ENCODE measurements at regions not wholly inside any gene's neighbourhood (a gene's known extent, or its start where the extent isn't known, plus 50 kb on each side); places are given as distances from the start of the nearest gene placed in this dataset.

DNA sequence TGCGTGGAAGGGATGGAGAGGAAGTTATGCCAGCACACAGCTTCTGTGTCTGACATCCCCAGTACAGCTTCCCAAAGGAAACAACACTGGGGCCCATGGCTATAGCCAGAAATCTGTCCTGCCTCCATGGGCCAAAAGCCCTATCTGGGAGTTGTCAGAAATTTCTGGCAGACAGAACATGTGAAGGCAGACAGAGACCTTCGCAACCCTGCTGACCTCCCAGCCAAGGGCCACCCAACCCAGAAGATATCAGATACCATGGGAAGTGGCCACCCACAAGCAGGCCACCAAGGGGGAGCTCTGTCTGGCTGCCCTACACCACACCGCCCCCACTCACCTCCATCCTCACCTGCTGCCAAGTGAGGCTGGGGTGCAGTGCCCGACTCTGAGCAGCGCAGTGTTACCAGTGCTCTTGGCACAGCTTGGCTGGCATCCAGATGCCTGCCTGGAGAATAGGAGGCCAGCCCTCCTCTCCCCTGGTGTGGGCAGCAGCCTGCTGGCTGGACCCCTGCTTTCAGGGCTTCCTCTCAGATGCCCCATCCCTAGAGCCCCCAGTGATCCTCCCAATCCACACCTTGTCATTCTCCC lies 61.6 kb upstream of the NEURL1B start:
- Mint-ChIP-seq H3K36me3 (no peaks in the 10 kb centered on the region), H3K4me1 (no peaks in the 10 kb centered on the region), H3K4me3 (no peak overlapping the region), H3K9me3 (no peaks in the 10 kb centered on the region), H3K27ac (no peak overlapping the region), H3K27me3 (peaks cover 10 to 35% of the 10 kb centered on the region in 2 donors)
- ChIA-PET POLR2A (no interaction called here), CTCF (no interaction called here)
- no peak overlapping the region for H3K27ac ChIP-seq (ENCODE audit: low read depth, low read length)
- no peak overlapping the region for H3K4me3 ChIP-seq (ENCODE audit: low read length)
- H3K36me3 ChIP-seq (ENCODE audit: insufficient read depth, low read length): no peaks in the 10 kb centered on the region
- H3K4me1 ChIP-seq (ENCODE audit: insufficient read depth, low read length): no peaks in the 10 kb centered on the region
- H3K27me3 ChIP-seq (ENCODE audit: insufficient read depth, low read length, poor library complexity, severe bottlenecking): no peaks in the 10 kb centered on the region
- DNase-seq: no peak
- no peaks in the 10 kb centered on the region for H3K9me3 ChIP-seq (ENCODE audit: low read length)

DNA sequence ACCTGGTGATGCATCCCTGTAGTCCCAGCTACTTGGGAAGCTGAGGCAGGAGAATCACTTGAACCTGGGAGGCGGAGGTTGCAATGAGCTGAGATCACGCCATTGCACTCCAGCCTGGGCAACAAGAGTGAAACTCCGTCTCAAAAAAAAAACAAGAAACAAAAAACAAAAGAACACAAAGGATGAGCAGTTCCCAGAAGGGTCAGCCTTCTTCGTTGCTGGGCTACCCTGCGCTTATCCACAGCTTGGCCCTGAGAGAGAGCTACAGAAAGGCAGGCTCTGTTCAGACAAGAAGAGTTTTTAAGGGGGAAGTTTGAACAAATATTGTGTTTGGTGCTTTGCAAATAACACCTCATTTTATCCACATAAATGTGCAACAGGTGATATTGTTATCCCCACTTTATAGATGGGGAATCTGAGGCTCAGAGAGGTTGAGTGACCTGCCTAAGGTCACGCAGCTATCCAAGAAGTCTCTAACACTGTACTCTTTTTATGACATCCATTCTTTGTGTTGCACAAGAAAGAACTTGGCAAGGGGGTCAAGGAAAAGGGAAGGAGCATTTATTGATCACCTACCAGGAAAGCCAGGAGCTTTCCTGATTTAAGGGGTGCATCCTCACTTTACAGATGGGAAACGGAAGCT lies 63.7 kb upstream of the NEURL1B start:
- DNase-seq: no peak
- no peaks in the 10 kb centered on the region for H3K27me3 ChIP-seq (ENCODE audit: insufficient read depth, low read length, poor library complexity, severe bottlenecking)
- no peaks in the 10 kb centered on the region for H3K36me3 Mint-ChIP-seq
- ChIA-PET POLR2A (no interaction called here), CTCF (no interaction called here)
- no peaks in the 10 kb centered on the region for H3K4me1 ChIP-seq (ENCODE audit: insufficient read depth, low read length)
- H3K27me3 Mint-ChIP-seq: peaks cover 4 to 20% of the 10 kb centered on the region in 2 donors
- no peak overlapping the region for H3K4me3 Mint-ChIP-seq
- H3K36me3 ChIP-seq (ENCODE audit: insufficient read depth, low read length): no peaks in the 10 kb centered on the region
- no peak overlapping the region for H3K27ac ChIP-seq (ENCODE audit: low read depth, low read length)
- H3K4me1 Mint-ChIP-seq: no peaks in the 10 kb centered on the region
- no peaks in the 10 kb centered on the region for H3K9me3 Mint-ChIP-seq
- H3K4me3 ChIP-seq (ENCODE audit: low read length): no peak overlapping the region
- H3K27ac Mint-ChIP-seq: no peak overlapping the region
- no peaks in the 10 kb centered on the region for H3K9me3 ChIP-seq (ENCODE audit: low read length)

DNA sequence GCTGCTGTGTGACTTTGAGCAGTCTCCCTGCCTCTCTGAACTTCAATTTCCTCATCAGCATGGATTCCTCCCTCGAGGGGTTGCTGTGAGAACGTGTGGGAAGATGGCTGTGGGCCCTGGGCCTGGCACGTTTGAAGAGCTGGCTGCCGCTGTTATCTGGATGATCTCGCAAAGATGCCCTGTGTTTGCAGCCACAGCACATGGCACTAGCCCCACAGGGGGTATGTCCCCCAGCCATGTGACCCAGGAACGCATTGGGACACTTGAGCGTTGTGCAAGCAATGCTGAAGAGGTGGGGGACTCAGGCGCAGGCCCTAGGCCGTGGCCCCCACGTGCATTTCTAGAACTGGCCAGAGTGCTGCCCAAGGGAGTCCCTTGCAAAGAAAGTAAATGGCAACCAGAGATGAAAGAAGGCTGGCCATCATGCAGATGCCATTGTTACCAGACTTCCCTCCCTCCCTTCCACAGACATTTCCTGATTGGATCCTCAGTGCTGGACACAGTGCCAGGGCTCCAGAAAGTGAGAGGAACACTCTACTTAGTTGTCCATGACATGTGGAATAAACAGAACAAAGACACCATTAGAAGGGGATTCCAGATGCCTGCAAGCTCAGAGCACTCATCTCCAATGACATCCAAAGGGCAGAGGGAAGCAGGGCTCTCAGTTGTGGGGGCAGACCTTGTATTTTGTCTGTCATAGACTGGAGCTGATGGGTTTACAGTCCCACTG lies 65.1 kb upstream of the NEURL1B start:
- no peaks in the 10 kb centered on the region for H3K36me3 ChIP-seq (ENCODE audit: insufficient read depth, low read length)
- H3K4me1 Mint-ChIP-seq: no peaks in the 10 kb centered on the region
- H3K27me3 ChIP-seq (ENCODE audit: insufficient read depth, low read length, poor library complexity, severe bottlenecking): no peaks in the 10 kb centered on the region
- peaks cover 0 to 19% of the 10 kb centered on the region in 2 donors for H3K27me3 Mint-ChIP-seq
- no peak for DNase-seq
- H3K9me3 Mint-ChIP-seq: no peaks in the 10 kb centered on the region
- no peak overlapping the region for H3K4me3 Mint-ChIP-seq
- H3K4me3 ChIP-seq (ENCODE audit: low read length): no peak overlapping the region
- no peak overlapping the region for H3K27ac Mint-ChIP-seq
- no peaks in the 10 kb centered on the region for H3K36me3 Mint-ChIP-seq
- CTCF ChIA-PET: no interaction called here
- POLR2A ChIA-PET: no interaction called here
- H3K9me3 ChIP-seq (ENCODE audit: low read length): no peaks in the 10 kb centered on the region
- no peak overlapping the region for H3K27ac ChIP-seq (ENCODE audit: low read depth, low read length)
- no peaks in the 10 kb centered on the region for H3K4me1 ChIP-seq (ENCODE audit: insufficient read depth, low read length)

DNA sequence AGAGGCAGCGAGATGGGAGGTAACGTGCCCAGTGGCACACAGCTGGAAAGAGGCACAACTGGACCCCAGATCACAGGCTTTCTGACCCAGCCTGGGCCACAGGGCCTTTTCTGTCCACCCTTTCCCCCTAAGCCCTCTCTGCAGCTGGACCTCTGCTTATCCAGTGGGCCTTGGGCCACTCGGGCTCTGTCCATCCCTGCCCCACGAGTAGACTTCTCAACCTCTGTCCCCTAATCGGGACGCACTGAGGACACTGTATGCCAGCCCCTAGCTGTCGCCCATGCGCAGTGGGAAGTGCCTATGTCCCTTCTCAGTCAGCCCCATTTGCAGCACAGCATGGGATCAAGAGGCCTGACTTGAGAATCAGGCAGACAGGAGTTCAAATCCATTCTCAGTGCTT lies 65.6 kb upstream of the NEURL1B start:
- no peaks in the 10 kb centered on the region for H3K9me3 ChIP-seq (ENCODE audit: low read length)
- H3K4me3 ChIP-seq (ENCODE audit: low read length): no peak overlapping the region
- H3K36me3 ChIP-seq (ENCODE audit: insufficient read depth, low read length): no peaks in the 10 kb centered on the region
- Mint-ChIP-seq H3K27ac (no peak overlapping the region), H3K4me3 (no peak overlapping the region), H3K27me3 (peaks cover 0 to 17% of the 10 kb centered on the region in 2 donors), H3K9me3 (no peaks in the 10 kb centered on the region), H3K4me1 (no peaks in the 10 kb centered on the region), H3K36me3 (no peaks in the 10 kb centered on the region)
- H3K4me1 ChIP-seq (ENCODE audit: insufficient read depth, low read length): no peaks in the 10 kb centered on the region
- DNase-seq: no peak
- ChIA-PET POLR2A (no interaction called here), CTCF (no interaction called here)
- no peaks in the 10 kb centered on the region for H3K27me3 ChIP-seq (ENCODE audit: insufficient read depth, low read length, poor library complexity, severe bottlenecking)
- no peak overlapping the region for H3K27ac ChIP-seq (ENCODE audit: low read depth, low read length)

DNA sequence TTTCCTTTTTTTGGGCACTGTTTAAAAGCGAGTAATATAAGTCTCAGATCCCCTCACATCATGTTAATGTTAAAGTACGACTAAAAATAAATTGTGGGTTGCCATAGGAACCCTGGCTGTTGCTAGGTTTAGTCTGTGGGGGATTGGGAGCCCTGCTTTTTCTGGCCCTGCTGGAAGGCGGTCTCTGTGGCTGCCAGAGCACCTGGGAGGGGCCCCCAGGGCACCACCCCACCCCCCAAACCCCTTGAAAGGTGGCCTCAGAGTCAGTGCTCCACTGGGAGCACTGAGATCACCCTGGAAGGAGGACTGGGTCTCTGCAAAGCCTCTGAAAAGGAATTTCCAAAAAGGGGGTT lies 66.2 kb upstream of the NEURL1B start:
- Mint-ChIP-seq H3K4me1 (no peaks in the 10 kb centered on the region), H3K36me3 (no peaks in the 10 kb centered on the region), H3K27ac (no peak overlapping the region), H3K9me3 (no peaks in the 10 kb centered on the region), H3K4me3 (no peak overlapping the region), H3K27me3 (peaks cover 0 to 12% of the 10 kb centered on the region in 2 donors)
- Histone ChIP-seq H3K36me3 (ENCODE audit: insufficient read depth, low read length) (no peaks in the 10 kb centered on the region), H3K27ac (ENCODE audit: low read depth, low read length) (no peak overlapping the region), H3K27me3 (ENCODE audit: insufficient read depth, low read length, poor library complexity, severe bottlenecking) (no peaks in the 10 kb centered on the region), H3K9me3 (ENCODE audit: low read length) (no peaks in the 10 kb centered on the region), H3K4me3 (ENCODE audit: low read length) (no peak overlapping the region), H3K4me1 (ENCODE audit: insufficient read depth, low read length) (no peaks in the 10 kb centered on the region)
- POLR2A ChIA-PET: no interaction called here
- no peak for DNase-seq
- CTCF ChIA-PET: no interaction called here

DNA sequence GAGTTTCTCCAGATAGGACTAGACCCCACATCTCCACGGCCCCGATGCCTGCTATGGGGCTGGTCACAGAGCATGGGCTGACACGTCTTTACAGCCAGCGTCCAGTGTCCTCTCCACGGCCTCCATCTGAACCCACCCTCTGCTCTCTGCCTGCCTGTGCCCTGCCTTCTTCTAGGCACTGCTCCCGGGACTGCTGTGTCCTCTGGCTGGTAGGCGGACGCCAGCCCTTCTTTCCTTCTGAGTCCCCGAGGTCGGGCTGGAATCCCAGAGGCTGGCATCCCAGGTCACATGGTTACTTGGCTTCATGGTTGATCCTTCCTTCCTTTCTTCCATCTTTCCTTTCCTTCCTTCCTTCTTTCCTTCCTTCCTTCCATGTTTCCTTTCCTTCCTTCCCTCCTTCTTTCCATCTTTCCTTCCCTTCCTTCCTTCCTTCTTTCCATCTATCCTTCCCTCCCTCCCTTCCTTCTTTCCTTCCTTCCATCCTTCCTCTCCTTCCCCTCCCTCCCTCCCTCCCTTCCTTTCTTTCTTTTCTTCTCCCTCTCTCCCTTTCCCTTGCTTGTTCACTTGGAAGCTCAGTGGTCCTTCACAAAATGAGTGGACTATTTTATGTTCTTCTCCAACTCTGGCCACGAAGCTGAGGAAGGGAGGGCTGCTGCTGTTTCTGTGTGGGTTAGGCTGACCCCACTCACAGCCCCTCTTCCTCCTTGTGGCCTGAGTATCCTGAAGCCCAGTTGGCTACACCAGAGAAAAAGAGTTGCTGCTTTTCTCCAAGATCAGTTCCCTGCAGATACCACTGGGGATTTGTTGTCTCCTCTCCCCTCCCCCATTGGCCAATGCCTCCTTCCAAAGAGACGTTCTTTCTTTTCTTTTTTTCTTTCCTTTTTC lies 66.8 kb upstream of the NEURL1B start:
- no peaks in the 10 kb centered on the region for H3K9me3 Mint-ChIP-seq
- no peaks in the 10 kb centered on the region for H3K9me3 ChIP-seq (ENCODE audit: low read length)
- no peaks in the 10 kb centered on the region for H3K4me1 Mint-ChIP-seq
- H3K4me3 Mint-ChIP-seq: no peak overlapping the region
- no peak overlapping the region for H3K27ac ChIP-seq (ENCODE audit: low read depth, low read length)
- H3K4me3 ChIP-seq (ENCODE audit: low read length): no peak overlapping the region
- H3K4me1 ChIP-seq (ENCODE audit: insufficient read depth, low read length): no peaks in the 10 kb centered on the region
- no peaks in the 10 kb centered on the region for H3K36me3 ChIP-seq (ENCODE audit: insufficient read depth, low read length)
- H3K27me3 ChIP-seq (ENCODE audit: insufficient read depth, low read length, poor library complexity, severe bottlenecking): no peaks in the 10 kb centered on the region
- CTCF ChIA-PET: no interaction called here
- DNase-seq: no peak
- H3K27me3 Mint-ChIP-seq: peaks cover 5 to 10% of the 10 kb centered on the region in 2 donors
- POLR2A ChIA-PET: no interaction called here
- no peak overlapping the region for H3K27ac Mint-ChIP-seq
- H3K36me3 Mint-ChIP-seq: no peaks in the 10 kb centered on the region

DNA sequence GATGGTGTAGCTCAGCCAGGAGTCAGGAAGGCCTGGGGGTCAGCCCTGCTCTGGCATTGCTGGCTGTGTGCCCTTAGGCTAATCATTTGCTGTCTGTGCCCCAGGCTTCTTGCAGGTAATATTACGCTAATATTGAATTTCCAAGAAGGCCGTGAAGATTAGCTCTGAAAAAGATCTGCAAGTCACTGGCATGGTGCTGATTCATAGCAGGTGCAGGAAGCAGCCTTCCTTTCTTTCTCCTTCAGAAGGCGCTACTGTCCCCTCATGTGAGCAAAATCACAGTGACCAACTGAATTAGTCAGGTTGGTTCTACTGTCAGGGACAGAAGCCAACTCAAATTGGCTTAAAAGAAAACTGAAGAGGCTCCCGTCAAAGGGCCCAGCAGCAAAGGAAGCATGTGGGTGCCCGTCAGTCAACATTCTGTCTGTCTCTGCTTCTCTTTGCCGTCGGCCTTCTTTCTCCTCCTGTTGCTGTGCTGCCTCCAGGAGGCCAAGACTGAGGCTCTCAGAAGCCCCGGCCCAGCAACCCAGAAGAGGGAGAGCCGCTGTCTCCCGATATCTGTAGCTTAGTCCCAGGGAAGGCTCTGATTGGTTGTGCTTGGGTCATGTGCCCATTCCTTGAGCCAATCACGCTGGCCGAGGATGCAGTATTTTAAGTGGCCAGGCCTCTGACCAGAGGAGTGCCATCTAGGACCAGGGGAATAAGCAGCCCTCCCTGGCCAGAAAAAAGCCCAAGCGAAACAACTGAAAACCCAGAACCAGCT lies 67.8 kb upstream of the NEURL1B start:
- POLR2A ChIA-PET: no interaction called here
- Histone ChIP-seq H3K4me3 (ENCODE audit: low read length) (no peak overlapping the region), H3K4me1 (ENCODE audit: insufficient read depth, low read length) (no peaks in the 10 kb centered on the region), H3K27me3 (ENCODE audit: insufficient read depth, low read length, poor library complexity, severe bottlenecking) (no peaks in the 10 kb centered on the region), H3K9me3 (ENCODE audit: low read length) (no peaks in the 10 kb centered on the region), H3K27ac (ENCODE audit: low read depth, low read length) (no peak overlapping the region), H3K36me3 (ENCODE audit: insufficient read depth, low read length) (no peaks in the 10 kb centered on the region)
- Mint-ChIP-seq H3K4me3 (no peak overlapping the region), H3K36me3 (no peaks in the 10 kb centered on the region), H3K4me1 (no peaks in the 10 kb centered on the region), H3K27me3 (peaks cover 7 to 11% of the 10 kb centered on the region in 2 donors), H3K9me3 (no peaks in the 10 kb centered on the region), H3K27ac (no peak overlapping the region)
- DNase-seq: no peak
- CTCF ChIA-PET: no interaction called here

Data from CD8-positive, alpha-beta memory T cell (primary cell).